Ectodermal cell (in vitro differentiated cells): ENCODE measurements at regions not wholly inside any gene's neighbourhood (a gene's known extent, or its start where the extent isn't known, plus 50 kb on each side); places are given as distances from the start of the nearest gene placed in this dataset.

ENCODE experiments used
- H3K27ac ChIP-seq: 2 replicates; pipeline ENCODE4 v1.7.0; 2013; ENCODE audit warnings: mild to moderate bottlenecking, low read depth, low read length; ENCODE audit not compliant: insufficient read depth, poor library complexity, severe bottlenecking
- H3K27me3 ChIP-seq: 2 replicates; pipeline ENCODE4 v1.7.0; 2013; ENCODE audit warnings: mild to moderate bottlenecking, low read length; ENCODE audit not compliant: insufficient read depth, control insufficient read depth, poor library complexity, severe bottlenecking
- H3K36me3 ChIP-seq: one replicate; pipeline ENCODE4 v1.7.0; 2013; ENCODE audit warnings: low read length; ENCODE audit not compliant: control insufficient read depth, insufficient read depth
- H3K4me1 ChIP-seq: one replicate; pipeline ENCODE4 v1.7.0; 2013; ENCODE audit warnings: low read length; ENCODE audit not compliant: control insufficient read depth, insufficient read depth
- H3K4me3 ChIP-seq: 2 replicates; pipeline ENCODE4 v1.7.0; 2013; ENCODE audit warnings: low read depth, low read length, control low read depth; ENCODE audit not compliant: insufficient read depth
- H3K9me3 ChIP-seq: 2 replicates; pipeline ENCODE4 v1.7.0; 2013; ENCODE audit warnings: mild to moderate bottlenecking, low read length, moderate library complexity; ENCODE audit not compliant: control insufficient read depth
- WGBS, 2 experiments: methylation state at CpG; one replicate each; pipeline ENCODE4 v1.1.7; 2013; ENCODE audit warnings: missing lambda C conversion rate in 2 of 2; 5-methylcytosine and 5-hydroxymethylcytosine counted together

GRCh38 chr1:30061292-30062220 is 661.8 kb downstream of the MATN1 start:
- 90 to 91% methylated on average over 13 of the region's 13 CpGs for WGBS, 2 experiments
- Histone ChIP-seq H3K27ac (no peak overlapping the region), H3K9me3 (no peaks in the 10 kb centered on the region), H3K27me3 (no peaks in the 10 kb centered on the region), H3K4me1 (no peaks in the 10 kb centered on the region), H3K4me3 (no peak overlapping the region), H3K36me3 (no peaks in the 10 kb centered on the region)

- 91 to 93% methylated on average over 4 of the region's 4 CpGs for WGBS, 2 experiments
- Histone ChIP-seq H3K4me1 (no peaks in the 10 kb centered on the region), H3K27ac (no peak overlapping the region), H3K36me3 (no peaks in the 10 kb centered on the region), H3K27me3 (no peaks in the 10 kb centered on the region), H3K4me3 (no peak overlapping the region), H3K9me3 (no peaks in the 10 kb centered on the region)
Measured at GRCh38 chr1:30060738-30061137, 662.6 kb downstream of the MATN1 start.

- H3K4me3 ChIP-seq, result no peak overlapping the region
- H3K4me1 ChIP-seq, result peaks cover 4% of the 10 kb centered on the region
- 71 to 74% methylated on average over 4 of the region's 4 CpGs for WGBS, 2 experiments
- no peaks in the 10 kb centered on the region for H3K9me3 ChIP-seq
- H3K36me3 ChIP-seq, result no peaks in the 10 kb centered on the region
- H3K27me3 ChIP-seq, result no peaks in the 10 kb centered on the region
- H3K27ac ChIP-seq, result no peak overlapping the region
Measured at GRCh38 chr1:30058970-30059369, 664.4 kb downstream of the MATN1 start.

GRCh38 chr1:30054126-30054525 is 669.3 kb downstream of the MATN1 start:
- Histone ChIP-seq H3K4me3 (no peak overlapping the region), H3K36me3 (no peaks in the 10 kb centered on the region), H3K9me3 (no peaks in the 10 kb centered on the region), H3K27ac (no peak overlapping the region), H3K4me1 (peaks cover 4% of the 10 kb centered on the region), H3K27me3 (no peaks in the 10 kb centered on the region)
- 27 to 40% methylated on average over 1 of the region's 1 CpG for WGBS, 2 experiments

- Histone ChIP-seq H3K27me3 (no peaks in the 10 kb centered on the region), H3K4me3 (no peak overlapping the region), H3K4me1 (peaks cover 4% of the 10 kb centered on the region), H3K9me3 (no peaks in the 10 kb centered on the region), H3K27ac (no peak overlapping the region), H3K36me3 (no peaks in the 10 kb centered on the region)
- WGBS, 2 experiments, result 85 to 86% methylated on average over 3 of the region's 4 CpGs
Measured at GRCh38 chr1:30052178-30052577, 671.2 kb downstream of the MATN1 start.

- H3K27me3 ChIP-seq, result no peaks in the 10 kb centered on the region
- H3K4me3 ChIP-seq, result no peak overlapping the region
- no peaks in the 10 kb centered on the region for H3K9me3 ChIP-seq
- H3K4me1 ChIP-seq, result peaks cover 4% of the 10 kb centered on the region
- 88 to 91% methylated on average over 6 of the region's 6 CpGs for WGBS, 2 experiments
- H3K27ac ChIP-seq, result no peak overlapping the region
- no peaks in the 10 kb centered on the region for H3K36me3 ChIP-seq
Measured at GRCh38 chr1:30051777-30052176, 671.6 kb downstream of the MATN1 start.

GRCh38 chr1:30049748-30050296 is 673.6 kb downstream of the MATN1 start:
- Histone ChIP-seq H3K4me1 (peaks cover 4% of the 10 kb centered on the region), H3K4me3 (no peak overlapping the region), H3K27me3 (no peaks in the 10 kb centered on the region), H3K27ac (no peak overlapping the region), H3K9me3 (no peaks in the 10 kb centered on the region), H3K36me3 (no peaks in the 10 kb centered on the region)
- 91 to 94% methylated on average over 4 of the region's 4 CpGs for WGBS, 2 experiments

GRCh38 chr1:30048905-30049304 is 674.5 kb downstream of the MATN1 start:
- Histone ChIP-seq H3K9me3 (no peaks in the 10 kb centered on the region), H3K27me3 (no peaks in the 10 kb centered on the region), H3K4me1 (no peaks in the 10 kb centered on the region), H3K36me3 (no peaks in the 10 kb centered on the region), H3K27ac (no peak overlapping the region), H3K4me3 (no peak overlapping the region)
- WGBS, 2 experiments, result 93 to 94% methylated on average over 5 of the region's 5 CpGs

- no peaks in the 10 kb centered on the region for H3K36me3 ChIP-seq
- no peaks in the 10 kb centered on the region for H3K27me3 ChIP-seq
- 90 to 96% methylated on average over 3 of the region's 3 CpGs for WGBS, 2 experiments
- H3K4me1 ChIP-seq, result no peaks in the 10 kb centered on the region
- no peak overlapping the region for H3K27ac ChIP-seq
- no peak overlapping the region for H3K4me3 ChIP-seq
- H3K9me3 ChIP-seq, result no peaks in the 10 kb centered on the region
Measured at GRCh38 chr1:30047576-30047975, 675.8 kb downstream of the MATN1 start.

- Histone ChIP-seq H3K4me1 (no peaks in the 10 kb centered on the region), H3K27ac (no peak overlapping the region), H3K4me3 (no peak overlapping the region), H3K36me3 (no peaks in the 10 kb centered on the region), H3K27me3 (no peaks in the 10 kb centered on the region), H3K9me3 (no peaks in the 10 kb centered on the region)
- 91 to 93% methylated on average over 10 of the region's 10 CpGs for WGBS, 2 experiments
Measured at GRCh38 chr1:30046751-30047150, 676.6 kb downstream of the MATN1 start.
